Upper lobe of left lung (tissue), 4 donors: ENCODE measurements at regions not wholly inside any gene's neighbourhood (a gene's known extent, or its start where the extent isn't known, plus 50 kb on each side); places are given as distances from the start of the nearest gene placed in this dataset.

Source experiments
- CTCF ChIP-seq, 6 experiments: fragments of 450-650 bp in 4 of 6; fragments of 200-600 bp in 2 of 6; sonication (generic) in 2 of 6; IDR thresholded peaks; one replicate each; pipeline ENCODE4 v1.5.1; 2016 to 2019; ENCODE audit warnings: antibody characterized with exemption in 6 of 6
- POLR2AphosphoS5 ChIP-seq, 2 donors: sonication (generic); formaldehyde crosslinking; IDR thresholded peaks; one replicate each; pipeline ENCODE4 v1.5.1; 2017; ENCODE audit warnings: antibody characterized with exemption in 2 of 2

GRCh38 chr1:38505944-38506343 is 353.6 kb downstream of the RRAGC start:
- TF ChIP-seq POLR2AphosphoS5 (IDR thresholded peaks at IDR 0.05) (no peak), CTCF (IDR thresholded peaks at IDR 0.05) (no peak)
